GM10248 (cell line): ENCODE measurements at regions not wholly inside any gene's neighbourhood (a gene's known extent, or its start where the extent isn't known, plus 50 kb on each side); places are given as distances from the start of the nearest gene placed in this dataset.

ENCODE experiments used
- CTCF ChIA-PET: fragments of 300-600 bp; sonication (Branson Sonifier 250); formaldehyde crosslinking; extraction: SDS; loops from one replicate; lab custom pipeline; 2021; ENCODE audit warnings: antibody characterized with exemption; lab: Yijun Ruan, JAX
- POLR2A ChIA-PET: fragments of 350-650 bp; sonication (Branson Sonifier 250); formaldehyde crosslinking; extraction: SDS; loops from one replicate; lab custom pipeline; 2020; ENCODE audit warnings: antibody characterized with exemption; lab: Yijun Ruan, JAX
- DNase-seq: peaks from one replicate; pipeline ENCODE4 v3.0.0; 2012; ENCODE audit errors: extremely low spot score
- CTCF ChIP-seq: IDR thresholded peaks from 2 replicates; pipeline ENCODE4 v1.5.1; 2012; ENCODE audit warnings: mild to moderate bottlenecking, low read depth; ENCODE audit errors: extremely low read depth, missing control alignments, control extremely low read depth

GRCh38 chr10:126722726-126723125 lies 52.2 kb upstream of the C10orf90 start:
- ChIA-PET CTCF (no interaction called here), POLR2A (no interaction called here)
- DNase-seq = no peak
- no peak for TF ChIP-seq CTCF

- TF ChIP-seq CTCF = no peak
- CTCF ChIA-PET = no interaction called here
- no peak for DNase-seq
- POLR2A ChIA-PET = no interaction called here
Measured at GRCh38 chr10:126723226-126723625, 52.7 kb upstream of the C10orf90 start.

- POLR2A ChIA-PET = no interaction called here
- CTCF ChIA-PET = no interaction called here
- DNase-seq = no peak
- TF ChIP-seq CTCF = no peak
Measured at GRCh38 chr10:126729314-126729870, 58.9 kb upstream of the C10orf90 start.

GRCh38 chr10:126730856-126731609 lies 60.5 kb upstream of the C10orf90 start:
- POLR2A ChIA-PET = no interaction called here
- CTCF ChIA-PET = no interaction called here
- DNase-seq = no peak
- TF ChIP-seq CTCF = no peak

GRCh38 chr10:126731610-126731990 lies 61.1 kb upstream of the C10orf90 start:
- no peak for DNase-seq
- POLR2A ChIA-PET = no interaction called here
- TF ChIP-seq CTCF = no peak
- CTCF ChIA-PET = no interaction called here

GRCh38 chr10:126732308-126732707 lies 61.8 kb upstream of the C10orf90 start:
- DNase-seq = no peak
- no peak for TF ChIP-seq CTCF
- POLR2A ChIA-PET = no interaction called here
- CTCF ChIA-PET = no interaction called here
